Lower lobe of right lung (tissue), 2 donors: ENCODE measurements at regions not wholly inside any gene's neighbourhood (a gene's known extent, or its start where the extent isn't known, plus 50 kb on each side); places are given as distances from the start of the nearest gene placed in this dataset.
A peak's percentile ranks its signal among the peaks of the same experiment; 100 is the strongest.

ENCODE experiments used
- ATAC-seq, 2 donors: fragments of 200-7000 bp; cut with Tn5 transposase; one replicate each; pipeline ENCODE4 v1.9.1; 2020 to 2022; ENCODE audit warnings: mild to moderate bottlenecking in 2 of 2, moderate library complexity in 2 of 2
- DNase-seq: peaks from one replicate; pipeline ENCODE4 v3.0.0-alpha.2; 2020
- H3K27ac ChIP-seq: fragments of 200-600 bp; one replicate; pipeline ENCODE4 v1.8.0; 2022
- H3K27me3 ChIP-seq: fragments of 200-600 bp; one replicate; pipeline ENCODE4 v1.8.0; 2022; ENCODE audit warnings: low read depth
- H3K36me3 ChIP-seq: fragments of 200-600 bp; one replicate; pipeline ENCODE4 v1.8.0; 2022; ENCODE audit warnings: mild to moderate bottlenecking
- H3K4me1 ChIP-seq: fragments of 200-600 bp; one replicate; pipeline ENCODE4 v1.8.0; 2022
- H3K4me3 ChIP-seq: fragments of 200-600 bp; one replicate; pipeline ENCODE4 v1.8.0; 2022; ENCODE audit warnings: mild to moderate bottlenecking
- H3K9me3 ChIP-seq: fragments of 200-600 bp; one replicate; pipeline ENCODE4 v1.8.0; 2022
- CTCF ChIP-seq: fragments of 200-600 bp; IDR thresholded peaks from one replicate; pipeline ENCODE4 v1.8.0; 2022; ENCODE audit warnings: antibody characterized with exemption, mild to moderate bottlenecking
- intact Hi-C: fragments of 100-400 bp; cut with DNase I; formaldehyde crosslinking; loops from one replicate; pipeline ENCODE4 v1.11.0; 2022
- donor health status: DM: no; HTN: yes; CAD: no; lungs with severe emphysema.

GRCh38 chr2:147057892-147058490, 786.8 kb upstream of the ACVR2A start:
- no peak for TF ChIP-seq CTCF
- DNase-seq = no peak

GRCh38 chr2:147051814-147052213, 793.0 kb upstream of the ACVR2A start:
- intact Hi-C loops = no loop called here

More at GRCh38 chr2:147057892-147058490, 786.8 kb upstream of the ACVR2A start:
- no peak overlapping the region for H3K27ac ChIP-seq
- H3K36me3 ChIP-seq = no peaks in the 10 kb centered on the region
- H3K9me3 ChIP-seq = no peaks in the 10 kb centered on the region
- intact Hi-C loops = no loop called here
- no peaks in the 10 kb centered on the region for H3K27me3 ChIP-seq
- H3K4me3 ChIP-seq = no peak overlapping the region
- no peaks in the 10 kb centered on the region for H3K4me1 ChIP-seq
- ATAC-seq = no peak

GRCh38 chr2:147051248-147051647, 793.6 kb upstream of the ACVR2A start:
- DNase-seq (no peak), ATAC-seq (peak in 1 of 2 donors; percentile 52)
- Histone ChIP-seq H3K27me3 (no peaks in the 10 kb centered on the region), H3K27ac (no peak overlapping the region), H3K4me1 (peaks cover 9% of the 10 kb centered on the region), H3K4me3 (no peak overlapping the region), H3K9me3 (no peaks in the 10 kb centered on the region), H3K36me3 (no peaks in the 10 kb centered on the region)
- TF ChIP-seq CTCF = no peak
- intact Hi-C loops = no loop called here

More at GRCh38 chr2:147051814-147052213, 793.0 kb upstream of the ACVR2A start:
- Histone ChIP-seq H3K36me3 (no peaks in the 10 kb centered on the region), H3K27ac (no peak overlapping the region), H3K27me3 (no peaks in the 10 kb centered on the region), H3K4me3 (no peak overlapping the region), H3K9me3 (no peaks in the 10 kb centered on the region), H3K4me1 (peaks cover 9% of the 10 kb centered on the region)
- ATAC-seq = no peak
- no peak for DNase-seq
- no peak for TF ChIP-seq CTCF

- Histone ChIP-seq H3K36me3 (no peaks in the 10 kb centered on the region), H3K4me1 (peaks cover 9% of the 10 kb centered on the region), H3K4me3 (no peak overlapping the region), H3K9me3 (no peaks in the 10 kb centered on the region), H3K27ac (no peak overlapping the region), H3K27me3 (no peaks in the 10 kb centered on the region)
- TF ChIP-seq CTCF = no peak
- DNase-seq (no peak), ATAC-seq (peak; percentile 64 to 88)
- intact Hi-C loops = no loop called here
These were observed 794.9 kb upstream of the ACVR2A start for GRCh38 chr2:147049957-147050356.

GRCh38 chr2:147046473-147046872, 798.4 kb upstream of the ACVR2A start:
- no peak overlapping the region for H3K27ac ChIP-seq
- peaks cover 9% of the 10 kb centered on the region for H3K4me1 ChIP-seq
- DNase-seq (no peak), ATAC-seq (no peak)
- H3K36me3 ChIP-seq = no peaks in the 10 kb centered on the region
- intact Hi-C loops = no loop called here
- H3K9me3 ChIP-seq = no peaks in the 10 kb centered on the region
- no peak for TF ChIP-seq CTCF
- H3K27me3 ChIP-seq = no peaks in the 10 kb centered on the region
- H3K4me3 ChIP-seq = no peak overlapping the region
